NCI-H524 treated with DMSO at 0.1 percent for 48 hours (cell line): ENCODE measurements at regions not wholly inside any gene's neighbourhood (a gene's known extent, or its start where the extent isn't known, plus 50 kb on each side); places are given as distances from the start of the nearest gene placed in this dataset.
"Not testable (repeated sequence)": the region's sequence is repeated elsewhere in the genome, so short reads cannot be mapped to it uniquely, and the experiment has no call there.

Experiments
- DNase-seq: peaks from one replicate; lab custom pipeline; 2025; lab: John Stamatoyannopoulos, UW

- DNase-seq, result not testable (repeated sequence)
These were observed 318.1 kb upstream of the TECRL start for GRCh38 chr4:64727391-64727790.

GRCh38 chr4:64724689-64725088 lies 315.4 kb upstream of the TECRL start:
- no peak for DNase-seq

GRCh38 chr4:64721106-64721505 lies 311.9 kb upstream of the TECRL start:
- DNase-seq, result no peak

- no peak for DNase-seq
These were observed 308.8 kb upstream of the TECRL start for GRCh38 chr4:64718091-64718490.

GRCh38 chr4:64715741-64716140 lies 306.5 kb upstream of the TECRL start:
- DNase-seq, result no peak

GRCh38 chr4:64713256-64713840 lies 304.1 kb upstream of the TECRL start:
- DNase-seq, result no peak

- no peak for DNase-seq
These were observed 303.3 kb upstream of the TECRL start for GRCh38 chr4:64712590-64712989.

GRCh38 chr4:64705989-64706388 lies 296.7 kb upstream of the TECRL start:
- no peak for DNase-seq

- no peak for DNase-seq
These were observed 288.9 kb upstream of the TECRL start for GRCh38 chr4:64698171-64698570.

GRCh38 chr4:64682946-64683345 lies 273.7 kb upstream of the TECRL start:
- DNase-seq, result no peak

- DNase-seq, result no peak
These were observed 273.2 kb upstream of the TECRL start for GRCh38 chr4:64682481-64682880.

GRCh38 chr4:64673121-64673520 lies 263.9 kb upstream of the TECRL start:
- DNase-seq, result not testable (repeated sequence)

GRCh38 chr4:64670647-64671046 lies 261.4 kb upstream of the TECRL start:
- no peak for DNase-seq

GRCh38 chr4:64643841-64644240 lies 234.6 kb upstream of the TECRL start:
- DNase-seq, result no peak

GRCh38 chr4:64642936-64643335 lies 233.7 kb upstream of the TECRL start:
- DNase-seq, result no peak

GRCh38 chr4:64640402-64640801 lies 231.2 kb upstream of the TECRL start:
- DNase-seq, result not testable (repeated sequence)

GRCh38 chr4:64625438-64625837 lies 216.2 kb upstream of the TECRL start:
- no peak for DNase-seq

GRCh38 chr4:64617800-64618199 lies 208.6 kb upstream of the TECRL start:
- DNase-seq, result no peak

GRCh38 chr4:64614276-64614675 lies 205.0 kb upstream of the TECRL start:
- DNase-seq, result no peak

- DNase-seq, result no peak
These were observed 203.8 kb upstream of the TECRL start for GRCh38 chr4:64613046-64613445.

- no peak for DNase-seq
These were observed 188.8 kb upstream of the TECRL start for GRCh38 chr4:64598066-64598465.

- no peak for DNase-seq
These were observed 185.5 kb upstream of the TECRL start for GRCh38 chr4:64594723-64595122.

- DNase-seq, result no peak
These were observed 179.3 kb upstream of the TECRL start for GRCh38 chr4:64588507-64588906.

GRCh38 chr4:64584981-64585557 lies 175.8 kb upstream of the TECRL start:
- DNase-seq, result no peak
